ENCODE measurements at regions not wholly inside any gene's neighbourhood (a gene's known extent, or its start where the extent isn't known, plus 50 kb on each side); places are given as distances from the start of the nearest gene placed in this dataset.

- H3K36me3 ChIP-seq (ENCODE audit: control insufficient read depth in 2 of 4, insufficient read depth in 4 of 4, low read length in 3 of 4), result no peaks in the 10 kb centered on the region
- H3K4ac ChIP-seq (replicated peaks; ENCODE audit: insufficient read length, low read depth, low read length), result no peak overlapping the region
- no peak overlapping the region for H3K4me3 ChIP-seq (ENCODE audit: extremely low read depth in 1 of 4, insufficient read depth in 2 of 4, low read depth in 3 of 4, low read length in 4 of 4)
- H3K18ac ChIP-seq (ENCODE audit: extremely low read depth, low read length), result no peak overlapping the region; the same call in 1 of the 2 replicates
- H3K79me1 ChIP-seq (ENCODE audit: low read depth, low read length), result no peaks in the 10 kb centered on the region
- H2AK5ac ChIP-seq (ENCODE audit: low read depth, low read length), result no peak overlapping the region
- no peak overlapping the region for H2BK5ac ChIP-seq (ENCODE audit: low read depth, low read length)
- H3K4me2 ChIP-seq (ENCODE audit: insufficient read depth in 1 of 2, low read depth in 2 of 2, low read length in 2 of 2), result no peak overlapping the region
- no peak for FAIRE-seq
- H3K4me1 ChIP-seq (replicated peaks in 1 of 4; ENCODE audit: control insufficient read depth in 3 of 4, insufficient read depth in 4 of 4, low read length in 3 of 4), result no peaks in the 10 kb centered on the region
- no peak overlapping the region for H3K9ac ChIP-seq (replicated peaks in 1 of 4; ENCODE audit: extremely low read depth in 1 of 4, low read depth in 3 of 4, low read length in 3 of 4)
- no peak overlapping the region for H4K5ac ChIP-seq (ENCODE audit: insufficient read length, low read depth, low read length)
- no peak overlapping the region for H3K14ac ChIP-seq (ENCODE audit: insufficient read length)
- no peak overlapping the region for H3K23ac ChIP-seq (ENCODE audit: insufficient read length)
- no peak overlapping the region for H2BK20ac ChIP-seq (ENCODE audit: low read length)
- H4K8ac ChIP-seq (ENCODE audit: extremely low read depth, insufficient read depth, low read length), result no peak overlapping the region
- no peak overlapping the region for H3K56ac ChIP-seq (replicated peaks; ENCODE audit: insufficient read length, low read depth, low read length)
- H3K23me2 ChIP-seq (ENCODE audit: low read depth, low read length), result no peaks in the 10 kb centered on the region
- no peak overlapping the region for H2BK120ac ChIP-seq (replicated peaks; ENCODE audit: low read depth, low read length)
- no peak overlapping the region for H2AFZ ChIP-seq (ENCODE audit: low read length)
- no peak overlapping the region for H2BK15ac ChIP-seq (ENCODE audit: low read length)
- 84% methylated on average over 8 of the region's 8 CpGs; no CpG with 5 or more reads in 1 of the 2 experiments for WGBS, 2 experiments (ENCODE audit: extremely low coverage in 1 of 2, insufficient coverage in 1 of 2, insufficient read length in 1 of 2, insufficient replicate concordance in 2 of 2, low coverage in 1 of 2, low lambda C conversion rate in 2 of 2, missing lambda C conversion rate in 1 of 2)
- ChIA-PET POLR2A (ENCODE audit: partially characterized antibody) (no interaction called here), CTCF (ENCODE audit: partially characterized antibody) (interaction anchor here (0.7 to 2.5 kb wide), 2 partner anchors 32 to 99 kb away, joined by 3 to 7 read pairs; no protein-coding TSS in a partner anchor)
- no peaks in the 10 kb centered on the region for H4K20me1 ChIP-seq (replicated peaks in 1 of 2; ENCODE audit: control insufficient read depth in 1 of 2, insufficient read depth in 2 of 2, low read length in 2 of 2)
- TF ChIP-seq RFX5 (IDR thresholded peaks at IDR 0.05; ENCODE audit: borderline replicate concordance, low read depth, low read length), result no peak
- H2BK12ac ChIP-seq (ENCODE audit: low read depth, low read length), result no peak overlapping the region
- no peak overlapping the region for H3K27ac ChIP-seq (ENCODE audit: low read depth, low read length)
- H3K79me2 ChIP-seq (ENCODE audit: control insufficient read depth in 1 of 2, insufficient read depth in 2 of 2, low read length in 2 of 2), result no peaks in the 10 kb centered on the region
- no peak for DNase-seq (ENCODE audit: low read depth in 1 of 2, low spot score in 2 of 2)
- no peak overlapping the region for H4K91ac ChIP-seq (replicated peaks; ENCODE audit: insufficient read length, low read length)
- no peaks in the 10 kb centered on the region for H3K9me3 ChIP-seq (ENCODE audit: insufficient read depth in 2 of 2, low read depth in 1 of 2, low read length in 1 of 2)
- H3K27me3 ChIP-seq (replicated peaks in 1 of 4; ENCODE audit: control insufficient read depth in 3 of 4, extremely low read depth in 1 of 4, insufficient read depth in 3 of 4, low read length in 3 of 4), result peaks cover 0 to 1% (median 0%) of the 10 kb centered on the region in 4 experiments; a peak in 1 of 7 replicates
Observed at GRCh38 chr4:38279077-38279476, 318.9 kb downstream of the PTTG2 start.
